Neutrophil (primary cell): ENCODE measurements at regions not wholly inside any gene's neighbourhood (a gene's known extent, or its start where the extent isn't known, plus 50 kb on each side); places are given as distances from the start of the nearest gene placed in this dataset.
"Not testable (repeated sequence)": the region's sequence is repeated elsewhere in the genome, so short reads cannot be mapped to it uniquely, and the experiment has no call there.

Experiments
- H3K27ac ChIP-seq: fragments of 200-600 bp; sonication (generic); 2 replicates; pipeline ENCODE4 v1.5.1; 2016; ENCODE audit warnings: mild to moderate bottlenecking, moderate library complexity
- H3K27me3 ChIP-seq: fragments of 200-600 bp; sonication (generic); 2 replicates; pipeline ENCODE4 v1.6.0; 2016; ENCODE audit warnings: mild to moderate bottlenecking
- H3K36me3 ChIP-seq: fragments of 200-600 bp; sonication (generic); 2 replicates; pipeline ENCODE4 v1.5.1; 2017
- H3K4me1 ChIP-seq, 2 experiments: fragments of 200-600 bp in 1 of 2; sonication (generic) in 1 of 2; 1 replicate in 1 of 2; 2 replicates in 1 of 2; pipeline versions ENCODE4 v1.5.1 to v1.6.1; 2013 to 2016; ENCODE audit warnings: low read depth in 1 of 2, low read length in 1 of 2, mild to moderate bottlenecking in 1 of 2, moderate library complexity in 1 of 2; ENCODE audit not compliant: control insufficient read depth in 1 of 2, insufficient read depth in 1 of 2
- H3K4me3 ChIP-seq, 2 experiments: fragments of 200-600 bp in 1 of 2; sonication (generic) in 1 of 2; 1 replicate in 1 of 2; 2 replicates in 1 of 2; pipeline ENCODE4 v1.5.1; 2013 to 2016; ENCODE audit warnings: low read depth in 1 of 2, low read length in 1 of 2, mild to moderate bottlenecking in 1 of 2, moderate library complexity in 1 of 2
- H3K9me3 ChIP-seq: fragments of 200-600 bp; sonication (generic); 2 replicates; pipeline ENCODE4 v1.5.1; 2016
- TF ChIP-seq, protein P1 (sequence below): fragments of 200-600 bp; sonication (generic); IDR thresholded peaks from 2 replicates; pipeline ENCODE4 v1.5.1; 2016; ENCODE audit warnings: antibody characterized with exemption

DNA sequence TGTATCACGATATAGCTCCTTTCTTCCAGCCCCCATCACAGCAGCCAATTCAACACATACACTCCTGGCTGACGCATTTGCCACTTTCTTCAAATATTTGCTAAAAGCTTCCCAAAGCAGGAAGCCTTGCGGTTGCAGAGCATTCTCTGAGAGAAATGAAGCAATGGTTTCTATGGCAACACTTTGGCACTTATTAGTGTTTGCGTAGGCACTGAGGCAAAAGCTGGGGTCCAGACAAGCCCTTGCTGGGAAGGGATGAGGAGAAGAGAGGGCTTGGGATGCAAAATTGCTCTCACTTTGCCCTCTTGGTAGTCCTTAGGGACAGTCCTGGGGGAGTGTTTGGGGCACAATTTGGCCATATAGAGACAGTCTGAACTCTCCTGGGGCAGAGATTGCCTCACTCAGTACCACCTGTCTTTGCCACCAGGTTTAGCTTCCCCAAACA is 55.0 kb upstream of the PAK3 start:
- Histone ChIP-seq H3K36me3 (no peaks in the 10 kb centered on the region), H3K4me3 (no peak overlapping the region), H3K27me3 (peaks cover 97% of the 10 kb centered on the region), H3K27ac (no peak overlapping the region), H3K9me3 (no peaks in the 10 kb centered on the region), H3K4me1 (peaks cover 8 to 9% of the 10 kb centered on the region in 2 experiments)
- TF ChIP-seq, protein P1, sequence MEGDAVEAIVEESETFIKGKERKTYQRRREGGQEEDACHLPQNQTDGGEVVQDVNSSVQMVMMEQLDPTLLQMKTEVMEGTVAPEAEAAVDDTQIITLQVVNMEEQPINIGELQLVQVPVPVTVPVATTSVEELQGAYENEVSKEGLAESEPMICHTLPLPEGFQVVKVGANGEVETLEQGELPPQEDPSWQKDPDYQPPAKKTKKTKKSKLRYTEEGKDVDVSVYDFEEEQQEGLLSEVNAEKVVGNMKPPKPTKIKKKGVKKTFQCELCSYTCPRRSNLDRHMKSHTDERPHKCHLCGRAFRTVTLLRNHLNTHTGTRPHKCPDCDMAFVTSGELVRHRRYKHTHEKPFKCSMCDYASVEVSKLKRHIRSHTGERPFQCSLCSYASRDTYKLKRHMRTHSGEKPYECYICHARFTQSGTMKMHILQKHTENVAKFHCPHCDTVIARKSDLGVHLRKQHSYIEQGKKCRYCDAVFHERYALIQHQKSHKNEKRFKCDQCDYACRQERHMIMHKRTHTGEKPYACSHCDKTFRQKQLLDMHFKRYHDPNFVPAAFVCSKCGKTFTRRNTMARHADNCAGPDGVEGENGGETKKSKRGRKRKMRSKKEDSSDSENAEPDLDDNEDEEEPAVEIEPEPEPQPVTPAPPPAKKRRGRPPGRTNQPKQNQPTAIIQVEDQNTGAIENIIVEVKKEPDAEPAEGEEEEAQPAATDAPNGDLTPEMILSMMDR = no peak

DNA sequence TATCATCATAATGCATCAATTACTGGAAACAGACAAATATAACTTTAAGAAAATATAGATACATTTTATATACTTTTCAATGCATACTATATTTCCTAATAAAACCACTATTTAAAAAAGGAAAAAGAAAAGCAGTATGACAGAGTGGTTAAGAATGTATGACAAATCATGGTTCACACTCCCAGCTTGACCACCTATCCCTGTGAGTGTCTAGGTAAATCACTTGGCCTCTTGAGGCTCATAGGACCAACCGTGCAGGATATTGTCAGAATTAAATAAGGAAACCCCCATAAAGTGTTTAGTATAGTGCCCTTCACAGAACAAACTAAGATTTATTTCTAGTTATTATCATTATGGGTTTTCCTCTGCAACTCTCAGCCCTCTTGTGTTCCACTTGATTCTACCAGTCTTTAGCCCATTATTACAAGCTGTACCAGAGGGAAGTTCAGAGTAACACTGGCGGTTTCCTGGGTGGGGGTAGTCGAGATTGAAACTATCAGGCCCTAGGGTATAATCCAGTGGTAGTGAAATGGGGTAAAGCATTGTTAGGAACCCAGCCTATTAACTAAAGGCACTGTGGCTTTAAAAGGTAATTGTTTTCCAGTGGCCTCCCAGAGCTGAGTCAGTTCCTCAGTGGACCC is 55.5 kb upstream of the PAK3 start:
- no peak overlapping the region for H3K27ac ChIP-seq
- TF ChIP-seq, protein P1 = no peak
- no peaks in the 10 kb centered on the region for H3K9me3 ChIP-seq
- H3K4me1 ChIP-seq = peaks cover 8 to 9% of the 10 kb centered on the region in 2 experiments
- no peaks in the 10 kb centered on the region for H3K36me3 ChIP-seq
- H3K27me3 ChIP-seq = peaks cover 97% of the 10 kb centered on the region
- no peak overlapping the region for H3K4me3 ChIP-seq

DNA sequence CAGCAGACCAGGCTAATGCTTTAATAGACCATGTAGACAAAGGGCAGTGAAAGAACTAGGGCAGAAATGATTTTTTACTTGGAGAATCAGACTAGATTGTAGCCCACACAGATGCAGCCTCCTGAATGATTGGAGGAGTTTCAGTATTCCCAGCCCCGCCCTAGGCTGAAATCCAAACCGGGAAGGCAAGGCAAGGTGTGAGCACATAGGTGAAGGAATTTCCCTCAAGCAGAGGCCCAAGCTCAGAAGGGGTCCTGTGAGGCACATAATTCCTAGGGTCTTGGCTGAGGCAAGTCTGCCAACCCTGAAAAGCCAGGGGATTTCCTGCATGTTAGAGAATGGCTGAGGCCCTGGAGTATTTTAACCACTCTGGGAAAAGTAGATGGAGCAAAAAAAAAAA is 56.4 kb upstream of the PAK3 start:
- Histone ChIP-seq H3K27ac (no peak overlapping the region), H3K4me1 (peaks cover 8 to 9% of the 10 kb centered on the region in 2 experiments), H3K4me3 (no peak overlapping the region), H3K9me3 (no peaks in the 10 kb centered on the region), H3K36me3 (no peaks in the 10 kb centered on the region), H3K27me3 (peaks cover 94% of the 10 kb centered on the region)
- TF ChIP-seq, protein P1 = no peak

DNA sequence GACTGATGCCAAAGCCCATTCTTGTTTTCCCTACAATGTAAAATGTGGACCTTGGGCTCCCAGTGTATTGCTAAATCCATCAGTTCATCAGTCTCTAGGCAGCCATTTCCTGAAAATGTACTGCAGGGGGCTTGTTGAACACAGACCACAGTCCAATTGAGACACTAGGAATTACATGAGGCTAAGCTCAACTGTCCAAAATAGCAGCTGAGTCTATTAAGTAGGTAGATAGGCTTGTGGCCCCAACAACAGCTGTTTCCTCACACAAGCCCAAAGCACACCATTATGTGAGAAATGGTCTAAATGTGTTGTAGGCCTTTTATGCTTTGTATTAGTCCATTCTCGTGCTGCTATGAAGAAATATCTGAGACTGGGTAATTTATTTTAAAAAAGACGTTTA is 60.0 kb upstream of the PAK3 start:
- TF ChIP-seq, protein P1 = no peak

DNA sequence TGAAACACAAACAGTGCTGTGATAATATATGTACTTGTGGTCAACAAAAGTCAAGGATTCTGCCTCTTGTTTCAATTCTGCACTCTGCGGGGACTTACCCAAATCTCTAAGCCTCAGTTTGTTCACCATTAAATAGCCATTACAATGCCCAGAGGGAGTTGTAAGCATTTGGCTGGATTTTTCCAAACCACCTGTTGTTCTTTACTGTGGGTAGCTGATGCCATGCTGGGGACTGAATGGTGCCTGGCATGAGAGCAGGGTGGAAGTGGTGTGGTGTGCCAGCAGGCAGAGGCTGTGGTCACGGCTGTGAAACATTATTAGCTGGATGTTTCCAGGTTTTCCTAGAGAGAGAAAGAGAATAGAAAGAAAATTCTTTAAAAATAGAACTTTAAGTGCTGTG is 60.7 kb upstream of the PAK3 start:
- H3K27ac ChIP-seq = no peak overlapping the region
- H3K36me3 ChIP-seq = no peaks in the 10 kb centered on the region
- no peak overlapping the region for H3K4me3 ChIP-seq
- no peaks in the 10 kb centered on the region for H3K4me1 ChIP-seq
- TF ChIP-seq, protein P1 = no peak
- no peaks in the 10 kb centered on the region for H3K9me3 ChIP-seq
- peaks cover 95% of the 10 kb centered on the region for H3K27me3 ChIP-seq

More for the DNA sequence above, 60.0 kb upstream of the PAK3 start:
- H3K27ac ChIP-seq = no peak overlapping the region
- H3K4me3 ChIP-seq = no peak overlapping the region
- no peaks in the 10 kb centered on the region for H3K9me3 ChIP-seq
- peaks cover 94% of the 10 kb centered on the region for H3K27me3 ChIP-seq
- H3K36me3 ChIP-seq = no peaks in the 10 kb centered on the region
- H3K4me1 ChIP-seq = peaks cover 5 to 7% of the 10 kb centered on the region in 2 experiments

DNA sequence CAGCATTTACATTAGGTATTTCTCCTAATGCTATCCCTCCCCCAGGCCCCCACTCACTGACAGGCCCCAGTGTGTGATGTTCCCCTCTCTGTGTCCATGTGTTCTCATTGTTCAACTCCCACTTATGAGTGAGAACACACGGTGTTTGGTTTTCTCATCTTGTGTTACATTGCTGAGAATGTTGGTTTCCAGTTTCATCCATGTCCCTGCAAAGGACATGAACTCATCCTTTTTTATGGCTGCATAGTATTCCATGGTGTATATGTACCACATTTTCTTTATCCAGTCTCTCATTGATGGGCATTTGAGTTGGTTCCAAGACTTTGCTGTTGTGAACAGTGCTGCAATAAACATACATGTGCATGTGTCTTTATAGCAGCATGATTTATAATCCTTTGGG is 73.0 kb upstream of the PAK3 start:
- H3K36me3 ChIP-seq, H3K9me3 ChIP-seq, H3K27me3 ChIP-seq, H3K27ac ChIP-seq, H3K4me1 ChIP-seq, H3K4me3 ChIP-seq: not testable (repeated sequence)
